Mononuclear cell (primary cell): ENCODE measurements at regions not wholly inside any gene's neighbourhood (a gene's known extent, or its start where the extent isn't known, plus 50 kb on each side); places are given as distances from the start of the nearest gene placed in this dataset.
"Not testable (repeated sequence)": the region's sequence is repeated elsewhere in the genome, so short reads cannot be mapped to it uniquely, and the experiment has no call there.

Source experiments
- H3K27me3 ChIP-seq: 2 replicates; pipeline ENCODE4 v1.6.0; 2011; ENCODE audit warnings: low read length, control low read depth; ENCODE audit not compliant: insufficient read depth
- H3K4me1 ChIP-seq: 2 replicates; pipeline ENCODE4 v1.5.1; 2011; ENCODE audit warnings: mild to moderate bottlenecking, low read length, control low read depth; ENCODE audit not compliant: insufficient read depth
- H3K4me3 ChIP-seq: 2 replicates; pipeline ENCODE4 v1.5.1; 2011; ENCODE audit warnings: mild to moderate bottlenecking, low read length, moderate library complexity
- H3K9me3 ChIP-seq: 2 replicates; pipeline ENCODE4 v1.5.1; 2011; ENCODE audit warnings: low read depth, mild to moderate bottlenecking, control low read depth, low read length

DNA sequence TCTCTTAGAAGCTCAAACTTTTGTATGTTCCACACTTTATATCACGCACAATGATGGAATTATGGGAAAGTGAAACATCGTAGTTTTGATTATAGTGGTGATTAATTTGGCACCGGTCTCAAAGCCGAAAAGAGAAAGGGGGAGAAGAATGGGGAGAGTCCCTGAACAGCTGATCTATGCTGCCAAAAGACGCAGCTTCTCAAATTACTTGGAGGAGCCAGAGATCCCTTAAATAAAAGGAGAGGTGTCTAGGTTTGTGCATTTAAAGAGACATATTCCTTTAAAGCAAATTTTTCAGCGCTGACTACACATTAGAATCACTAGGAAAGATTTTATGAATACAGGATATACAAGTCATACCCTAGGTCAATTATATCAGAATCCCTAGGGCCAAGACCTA is 599.6 kb upstream of the ADAMTS5 start:
- no peaks in the 10 kb centered on the region for H3K4me1 ChIP-seq
- H3K27me3 ChIP-seq = no peaks in the 10 kb centered on the region
- no peaks in the 10 kb centered on the region for H3K9me3 ChIP-seq
- H3K4me3 ChIP-seq = no peak overlapping the region

DNA sequence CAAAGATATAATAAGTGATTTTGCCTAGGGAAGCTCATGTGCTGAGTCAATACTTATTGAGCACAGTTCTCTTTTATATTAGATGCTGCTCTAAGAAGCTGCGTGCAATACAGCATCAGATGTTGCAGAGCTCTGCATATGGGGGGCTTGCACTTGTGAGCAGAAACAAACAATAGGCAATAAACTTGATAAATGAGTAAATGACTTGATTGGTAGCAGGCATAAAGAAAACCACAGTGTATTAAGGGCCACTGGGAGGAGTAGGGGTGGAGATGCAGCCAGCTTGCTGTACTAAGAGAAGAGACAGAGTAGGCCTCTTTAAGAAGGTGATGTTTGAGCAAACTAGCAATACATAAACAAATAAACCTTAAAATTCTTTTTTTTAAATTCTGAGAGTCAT is 598.5 kb upstream of the ADAMTS5 start:
- Histone ChIP-seq H3K27me3 (no peaks in the 10 kb centered on the region), H3K9me3 (no peaks in the 10 kb centered on the region), H3K4me3 (no peak overlapping the region), H3K4me1 (no peaks in the 10 kb centered on the region)

DNA sequence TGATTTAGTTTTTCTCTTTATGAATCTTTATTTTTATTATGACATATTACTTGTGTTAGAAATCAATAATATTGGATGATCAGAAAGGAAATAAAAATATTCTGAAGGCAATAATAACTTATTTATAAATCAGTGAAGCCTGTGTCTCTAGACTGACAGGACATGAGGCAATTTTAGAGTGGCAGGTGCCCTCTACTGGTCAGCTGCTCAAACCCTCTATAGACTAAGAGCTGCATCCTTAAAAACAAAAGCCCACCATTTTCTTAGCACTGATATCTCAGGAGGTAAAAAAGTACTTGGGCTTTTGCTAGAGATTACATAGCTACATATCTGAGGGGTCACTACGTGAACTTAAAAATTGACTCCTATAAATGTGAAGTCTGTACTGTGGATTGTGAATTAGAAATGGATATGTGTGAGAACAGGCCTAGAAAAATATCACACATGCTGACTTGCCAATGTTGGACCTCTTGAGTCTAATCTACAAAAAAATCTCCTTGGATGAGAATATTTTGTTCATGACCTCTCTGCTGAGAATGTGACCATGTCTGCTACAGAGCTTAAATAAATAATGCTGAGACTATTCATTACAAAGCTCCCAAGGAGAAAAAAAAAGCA is 597.9 kb upstream of the ADAMTS5 start:
- Histone ChIP-seq H3K27me3 (no peaks in the 10 kb centered on the region), H3K4me3 (no peak overlapping the region), H3K9me3 (no peaks in the 10 kb centered on the region), H3K4me1 (no peaks in the 10 kb centered on the region)

DNA sequence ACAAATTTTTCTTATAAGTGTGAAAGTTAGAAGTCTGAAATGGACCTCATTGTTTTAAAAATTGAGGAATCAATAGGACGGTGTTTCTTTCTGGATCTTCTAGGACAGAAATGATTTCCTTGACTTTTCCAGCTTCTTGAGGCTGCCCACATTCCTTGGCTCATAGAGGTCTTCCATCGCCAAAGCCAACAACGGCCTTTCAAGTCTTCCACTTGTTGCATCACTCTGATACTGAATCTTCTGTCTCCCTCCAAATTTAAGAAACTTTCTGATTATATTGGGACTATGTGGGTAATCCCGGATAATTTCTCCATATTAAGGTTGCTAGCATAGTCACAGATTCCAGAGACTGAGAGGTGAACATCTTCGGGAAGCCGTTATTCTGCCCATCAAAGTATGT is 595.4 kb upstream of the ADAMTS5 start:
- H3K4me1 ChIP-seq = no peaks in the 10 kb centered on the region
- H3K4me3 ChIP-seq = no peak overlapping the region
- no peaks in the 10 kb centered on the region for H3K27me3 ChIP-seq
- no peaks in the 10 kb centered on the region for H3K9me3 ChIP-seq

DNA sequence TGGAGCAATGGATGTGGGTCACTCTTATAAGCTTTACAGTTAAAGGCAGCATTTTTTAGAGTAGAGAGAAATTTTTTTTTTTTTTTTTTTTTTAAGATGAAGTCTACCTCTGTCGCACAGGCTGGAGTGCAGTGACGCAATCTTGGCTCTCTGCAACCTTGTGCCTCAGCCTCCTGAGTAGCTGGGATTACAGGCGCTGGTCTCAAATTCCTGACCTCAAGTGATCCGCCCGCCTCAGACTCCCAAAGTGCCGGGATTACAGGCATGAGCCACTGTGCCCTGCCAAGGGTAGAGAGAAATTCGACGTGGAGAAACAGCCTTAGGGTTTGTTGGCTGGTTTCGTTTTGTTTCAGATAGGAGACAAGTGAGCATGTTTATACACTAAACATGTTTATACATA is 594.2 kb upstream of the ADAMTS5 start:
- Histone ChIP-seq H3K4me1 (no peaks in the 10 kb centered on the region), H3K27me3 (no peaks in the 10 kb centered on the region), H3K4me3 (no peak overlapping the region), H3K9me3 (no peaks in the 10 kb centered on the region)

DNA sequence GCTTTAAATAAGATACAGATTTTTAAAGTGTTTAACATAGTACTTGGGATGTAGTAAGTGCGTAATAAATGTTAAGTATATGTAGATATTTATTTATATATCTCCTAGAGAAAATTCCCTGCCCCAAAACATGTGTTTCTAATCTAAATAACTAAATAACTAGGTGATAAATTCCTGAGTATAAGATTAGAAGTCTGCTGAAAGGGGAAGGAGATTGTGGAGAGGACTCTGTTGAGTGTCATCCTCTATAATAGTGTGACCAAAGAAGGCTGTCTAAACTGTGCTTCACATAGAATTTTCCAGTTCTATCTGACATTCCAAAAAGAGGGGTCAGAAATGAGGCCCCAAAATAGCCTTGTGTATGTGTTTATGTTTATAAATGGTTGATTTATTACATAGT is 590.5 kb upstream of the ADAMTS5 start:
- Histone ChIP-seq H3K4me3 (no peak overlapping the region), H3K9me3 (no peaks in the 10 kb centered on the region), H3K4me1 (no peaks in the 10 kb centered on the region), H3K27me3 (no peaks in the 10 kb centered on the region)

DNA sequence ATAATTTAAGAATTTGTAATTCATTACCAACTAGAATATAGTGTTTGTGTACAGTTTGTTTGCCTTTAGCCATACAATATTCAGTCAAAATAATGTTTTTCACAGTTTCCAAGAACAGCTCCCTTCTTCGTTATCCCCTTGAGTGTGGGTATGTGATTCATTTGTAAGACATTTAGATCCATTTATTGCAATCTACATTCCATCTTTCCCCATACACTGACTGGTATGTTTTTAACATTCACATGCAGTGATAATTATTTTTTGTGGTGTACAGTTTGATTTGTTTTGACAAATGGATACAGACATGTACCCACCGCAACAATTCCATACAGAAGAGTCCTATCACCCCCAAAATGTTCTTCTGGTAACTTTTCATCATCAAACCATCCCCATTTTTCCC is 589.1 kb upstream of the ADAMTS5 start:
- H3K4me3 ChIP-seq = no peak overlapping the region
- H3K27me3 ChIP-seq = no peaks in the 10 kb centered on the region
- no peaks in the 10 kb centered on the region for H3K9me3 ChIP-seq
- H3K4me1 ChIP-seq = no peaks in the 10 kb centered on the region

DNA sequence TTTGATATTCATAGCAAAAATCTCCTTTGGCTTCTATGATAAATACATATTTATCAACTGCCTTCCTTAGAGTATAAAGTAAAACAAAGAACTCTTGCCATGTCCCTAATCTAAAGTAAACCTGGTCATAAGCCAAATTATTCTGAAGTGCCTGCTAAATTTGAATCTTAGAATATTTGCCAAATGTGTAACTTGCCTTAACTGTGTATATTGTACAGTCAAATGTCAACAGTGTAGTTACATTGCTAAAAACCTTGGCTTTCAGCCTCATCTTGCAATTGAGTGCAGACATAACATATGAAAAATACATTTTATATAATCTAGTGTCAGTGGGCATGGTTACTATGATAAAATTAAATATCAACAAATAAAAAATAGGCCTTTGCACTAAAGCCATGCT is 583.4 kb upstream of the ADAMTS5 start:
- no peak overlapping the region for H3K4me3 ChIP-seq
- H3K4me1 ChIP-seq = no peaks in the 10 kb centered on the region
- H3K9me3 ChIP-seq = no peaks in the 10 kb centered on the region
- no peaks in the 10 kb centered on the region for H3K27me3 ChIP-seq

DNA sequence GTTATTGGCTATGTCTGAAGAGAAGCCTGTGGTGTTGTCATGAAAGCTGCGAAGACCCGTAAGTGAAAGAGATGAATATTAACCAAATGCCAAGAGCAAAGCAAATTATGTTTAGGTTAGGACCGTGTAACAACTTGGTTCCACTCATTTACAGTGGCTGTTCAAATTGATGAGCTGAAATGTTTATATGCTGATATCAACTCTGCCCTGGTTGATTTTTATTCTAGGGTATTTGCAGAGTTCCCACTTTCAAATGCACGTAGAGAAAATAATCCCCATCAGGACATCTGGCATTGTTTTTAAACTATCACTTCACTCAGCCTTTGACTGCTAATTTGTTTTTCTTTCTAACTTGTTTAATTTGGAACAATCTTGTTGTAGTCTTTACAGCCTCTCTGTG is 581.6 kb upstream of the ADAMTS5 start:
- Histone ChIP-seq H3K9me3 (no peaks in the 10 kb centered on the region), H3K4me1 (no peaks in the 10 kb centered on the region), H3K27me3 (no peaks in the 10 kb centered on the region), H3K4me3 (no peak overlapping the region)

DNA sequence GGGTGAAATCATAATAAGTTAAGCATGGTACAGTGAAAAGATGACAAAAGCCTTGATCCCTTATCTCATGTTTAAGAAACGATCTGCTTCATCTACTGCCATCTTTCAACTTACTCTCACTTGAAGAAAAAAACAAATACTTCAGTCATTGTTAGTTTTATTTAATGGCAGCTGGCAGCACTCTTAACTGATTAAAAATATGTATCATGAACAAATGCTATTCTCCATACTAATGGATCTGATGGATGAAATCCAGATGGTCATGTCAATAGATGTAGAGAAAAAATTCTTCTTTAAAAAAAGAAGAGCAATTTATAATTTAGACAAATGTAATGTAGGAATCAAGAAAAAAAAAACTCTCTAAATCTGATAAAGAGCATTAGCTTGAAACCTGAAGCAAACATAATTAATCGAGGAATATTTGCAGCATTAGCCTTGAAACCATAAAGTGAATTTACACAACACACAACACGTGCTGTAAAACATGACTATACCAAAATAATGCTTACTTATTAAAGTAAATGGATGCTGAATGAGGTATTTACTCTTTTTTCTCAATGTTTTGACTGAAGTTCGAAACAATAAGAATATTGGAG is 579.0 kb upstream of the ADAMTS5 start:
- H3K4me3 ChIP-seq = no peak overlapping the region
- no peaks in the 10 kb centered on the region for H3K4me1 ChIP-seq
- H3K9me3 ChIP-seq = no peaks in the 10 kb centered on the region
- no peaks in the 10 kb centered on the region for H3K27me3 ChIP-seq

DNA sequence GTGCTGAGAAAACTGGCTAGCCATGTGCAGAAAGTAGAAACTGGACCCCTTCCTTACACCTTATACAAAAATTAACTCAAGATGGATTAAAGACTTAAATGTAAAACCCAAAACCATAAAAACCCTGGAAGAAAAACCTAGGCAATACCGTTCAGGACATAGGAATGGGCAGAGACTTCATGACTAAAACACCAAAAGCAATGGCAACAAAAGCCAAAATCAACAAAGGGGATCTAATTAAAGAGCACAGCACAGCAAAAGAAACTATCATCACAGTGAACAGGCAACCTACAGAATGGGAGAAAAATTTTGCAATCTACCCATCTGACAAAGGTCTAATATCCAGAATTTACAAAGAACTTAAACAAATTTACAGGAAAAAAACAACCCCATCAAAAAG is 575.2 kb upstream of the ADAMTS5 start:
- not testable (repeated sequence) for H3K4me1 ChIP-seq, H3K27me3 ChIP-seq, H3K4me3 ChIP-seq
- H3K9me3 ChIP-seq = peaks cover 18% of the 10 kb centered on the region

DNA sequence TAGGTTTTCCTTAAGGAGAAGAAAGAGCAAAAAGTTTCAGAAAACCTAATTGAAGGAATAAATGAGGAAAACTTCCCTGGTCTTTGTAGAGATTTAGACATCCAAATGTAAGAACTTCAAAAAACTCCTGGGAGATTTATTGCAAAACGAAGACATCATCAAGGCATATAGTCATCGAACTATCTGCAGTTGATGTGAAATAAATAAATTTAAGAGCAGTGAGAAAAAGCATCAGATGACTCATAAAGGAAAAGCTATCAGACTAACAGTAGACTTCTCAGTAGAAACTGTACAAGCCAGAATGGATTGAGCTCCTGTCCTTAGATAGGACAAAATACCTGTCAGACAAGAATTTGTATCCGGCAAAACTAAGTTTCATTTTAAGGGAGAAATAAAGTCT is 569.4 kb upstream of the ADAMTS5 start:
- Histone ChIP-seq H3K9me3 (peaks cover 19% of the 10 kb centered on the region), H3K4me3 (no peak overlapping the region), H3K4me1 (no peaks in the 10 kb centered on the region), H3K27me3 (no peaks in the 10 kb centered on the region)

DNA sequence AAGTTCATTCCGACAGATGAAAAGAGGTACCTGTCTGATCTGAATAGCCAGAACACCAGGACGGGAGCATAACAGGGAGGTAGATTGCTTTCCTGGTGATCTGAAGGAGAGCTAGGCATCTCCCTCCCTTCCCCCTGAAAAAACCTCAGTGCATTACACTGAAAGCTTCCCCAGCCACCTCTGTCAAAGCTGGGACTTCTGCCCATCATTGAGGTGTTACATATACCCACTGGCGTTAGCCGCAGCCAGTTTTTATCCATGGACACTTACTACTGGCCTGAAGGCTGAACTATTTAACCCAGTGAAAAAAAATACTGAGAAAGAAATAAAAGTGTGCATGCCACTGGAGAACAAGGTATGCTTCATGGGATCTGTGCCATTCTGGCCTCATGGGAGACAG is 568.3 kb upstream of the ADAMTS5 start:
- Histone ChIP-seq H3K4me3 (no peak overlapping the region), H3K9me3 (peaks cover 19% of the 10 kb centered on the region), H3K4me1 (no peaks in the 10 kb centered on the region), H3K27me3 (no peaks in the 10 kb centered on the region)

DNA sequence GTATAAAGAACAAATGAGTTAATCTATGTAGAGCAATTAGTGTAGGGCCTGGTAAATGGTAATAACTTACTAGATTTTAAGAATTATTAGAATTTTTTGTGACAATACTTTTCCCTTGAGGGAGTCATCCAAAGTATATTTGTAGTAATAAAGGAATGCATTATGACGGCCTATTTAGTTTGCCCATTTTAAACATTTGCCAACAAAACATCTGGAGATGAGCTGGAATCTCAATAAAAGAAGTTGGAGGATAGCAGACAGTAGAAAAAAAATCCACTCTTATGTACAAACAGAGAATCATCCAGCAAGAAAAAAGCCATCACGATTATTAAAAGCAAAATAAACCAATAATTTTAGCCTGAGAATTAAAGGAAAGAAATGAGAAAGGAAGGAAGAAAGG is 567.3 kb upstream of the ADAMTS5 start:
- Histone ChIP-seq H3K4me3 (no peak overlapping the region), H3K9me3 (peaks cover 10% of the 10 kb centered on the region), H3K4me1 (no peaks in the 10 kb centered on the region), H3K27me3 (no peaks in the 10 kb centered on the region)

DNA sequence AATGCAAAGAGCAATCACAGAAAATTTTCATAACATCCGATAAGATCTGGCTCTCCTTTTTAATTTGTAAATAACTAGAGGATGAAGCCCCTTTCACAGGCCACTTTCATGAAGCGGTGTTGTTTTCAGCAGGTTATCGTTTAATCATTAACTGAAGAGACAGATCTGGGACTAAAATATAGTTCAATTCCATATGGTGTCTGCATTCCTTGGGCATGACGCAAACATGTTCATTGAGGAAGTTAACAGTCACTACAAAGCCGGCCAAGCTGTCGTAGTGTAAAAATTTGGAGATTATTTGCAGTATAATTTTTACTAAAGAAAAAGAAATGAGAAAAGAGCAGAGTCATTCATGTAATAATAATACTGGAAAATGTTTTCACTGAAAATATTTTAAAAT is 565.2 kb upstream of the ADAMTS5 start:
- no peak overlapping the region for H3K4me3 ChIP-seq
- H3K27me3 ChIP-seq = no peaks in the 10 kb centered on the region
- peaks cover under 1% of the 10 kb centered on the region for H3K9me3 ChIP-seq
- H3K4me1 ChIP-seq = no peaks in the 10 kb centered on the region

DNA sequence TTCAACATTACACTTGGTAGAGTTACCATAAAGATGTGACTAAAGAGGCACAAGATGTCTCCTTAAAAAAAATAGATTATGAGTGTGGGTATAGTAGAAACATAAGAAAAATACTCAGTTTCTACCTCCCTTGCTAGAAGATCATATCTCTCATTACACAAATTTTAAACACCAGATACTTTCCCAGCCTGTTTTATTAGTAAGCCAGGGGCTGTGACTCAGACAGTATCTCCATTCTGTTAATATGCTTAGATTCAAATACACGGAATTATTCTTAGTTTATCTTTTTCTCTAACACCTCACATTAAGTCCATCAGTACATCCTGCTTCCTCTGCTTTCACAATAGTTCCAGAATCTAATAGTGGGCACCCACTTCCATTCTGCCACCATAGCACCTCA is 561.8 kb upstream of the ADAMTS5 start:
- Histone ChIP-seq H3K27me3 (no peaks in the 10 kb centered on the region), H3K4me1 (no peaks in the 10 kb centered on the region), H3K9me3 (no peaks in the 10 kb centered on the region), H3K4me3 (no peak overlapping the region)
